Activated naive CD8-positive, alpha-beta T cell treated with anti-CD3 and anti-CD28 coated beads for 36 hours (primary cell): ENCODE measurements at regions not wholly inside any gene's neighbourhood (a gene's known extent, or its start where the extent isn't known, plus 50 kb on each side); places are given as distances from the start of the nearest gene placed in this dataset.

Experiments used
- DNase-seq: peaks from one replicate; pipeline ENCODE4 v3.0.0; 2021
- H3K27ac Mint-ChIP-seq: one replicate; pipeline ENCODE4 v1.8.0; 2022; ENCODE audit warnings: mild to moderate bottlenecking, moderate library complexity, mixed read lengths
- H3K27me3 Mint-ChIP-seq: one replicate; pipeline ENCODE4 v1.8.0; 2022; ENCODE audit warnings: mild to moderate bottlenecking, mixed read lengths
- H3K36me3 Mint-ChIP-seq: one replicate; pipeline ENCODE4 v1.8.0; 2021; ENCODE audit warnings: mild to moderate bottlenecking, mixed read lengths
- H3K4me1 Mint-ChIP-seq: one replicate; pipeline ENCODE4 v1.8.0; 2021; ENCODE audit warnings: mixed read lengths
- H3K4me3 Mint-ChIP-seq: one replicate; pipeline ENCODE4 v1.8.0; 2022; ENCODE audit warnings: mild to moderate bottlenecking, moderate library complexity, mixed read lengths
- H3K9me3 Mint-ChIP-seq: one replicate; pipeline ENCODE4 v1.8.0; 2022; ENCODE audit warnings: mixed read lengths

GRCh38 chr4:36841583-36842326 lies 402.8 kb upstream of the NWD2 start:
- no peaks in the 10 kb centered on the region for H3K36me3 Mint-ChIP-seq
- H3K27ac Mint-ChIP-seq: no peak overlapping the region
- H3K4me3 Mint-ChIP-seq: no peak overlapping the region
- no peaks in the 10 kb centered on the region for H3K27me3 Mint-ChIP-seq
- H3K4me1 Mint-ChIP-seq: no peaks in the 10 kb centered on the region
- DNase-seq: no peak
- H3K9me3 Mint-ChIP-seq: no peaks in the 10 kb centered on the region

GRCh38 chr4:36844448-36844847 lies 400.1 kb upstream of the NWD2 start:
- Mint-ChIP-seq H3K27ac (no peak overlapping the region), H3K9me3 (no peaks in the 10 kb centered on the region)

GRCh38 chr4:36852856-36853255 lies 391.7 kb upstream of the NWD2 start:
- Mint-ChIP-seq H3K4me3 (no peak overlapping the region), H3K27ac (no peak overlapping the region), H3K9me3 (no peaks in the 10 kb centered on the region), H3K36me3 (no peaks in the 10 kb centered on the region), H3K27me3 (peaks cover 3% of the 10 kb centered on the region), H3K4me1 (no peaks in the 10 kb centered on the region)
- no peak for DNase-seq

More at GRCh38 chr4:36844448-36844847, 400.1 kb upstream of the NWD2 start:
- Mint-ChIP-seq H3K4me1 (no peaks in the 10 kb centered on the region), H3K4me3 (no peak overlapping the region), H3K27me3 (no peaks in the 10 kb centered on the region), H3K36me3 (no peaks in the 10 kb centered on the region)
- no peak for DNase-seq

GRCh38 chr4:36854554-36854953 lies 390.0 kb upstream of the NWD2 start:
- no peak for DNase-seq
- Mint-ChIP-seq H3K4me1 (no peaks in the 10 kb centered on the region), H3K27ac (no peak overlapping the region), H3K36me3 (no peaks in the 10 kb centered on the region), H3K4me3 (no peak overlapping the region), H3K27me3 (peaks cover 3% of the 10 kb centered on the region), H3K9me3 (no peaks in the 10 kb centered on the region)

- H3K4me1 Mint-ChIP-seq: no peaks in the 10 kb centered on the region
These were observed 380.9 kb upstream of the NWD2 start for GRCh38 chr4:36863601-36864000.

GRCh38 chr4:36870121-36870520 lies 374.4 kb upstream of the NWD2 start:
- Mint-ChIP-seq H3K36me3 (no peaks in the 10 kb centered on the region), H3K9me3 (no peaks in the 10 kb centered on the region), H3K4me3 (no peak overlapping the region), H3K27ac (no peak overlapping the region), H3K4me1 (no peaks in the 10 kb centered on the region), H3K27me3 (no peaks in the 10 kb centered on the region)
- no peak for DNase-seq

More at GRCh38 chr4:36863601-36864000, 380.9 kb upstream of the NWD2 start:
- DNase-seq: no peak
- H3K9me3 Mint-ChIP-seq: no peaks in the 10 kb centered on the region
- no peak overlapping the region for H3K27ac Mint-ChIP-seq
- H3K27me3 Mint-ChIP-seq: no peaks in the 10 kb centered on the region
- H3K4me3 Mint-ChIP-seq: no peak overlapping the region
- no peaks in the 10 kb centered on the region for H3K36me3 Mint-ChIP-seq

- H3K9me3 Mint-ChIP-seq: no peaks in the 10 kb centered on the region
- no peaks in the 10 kb centered on the region for H3K4me1 Mint-ChIP-seq
- no peaks in the 10 kb centered on the region for H3K27me3 Mint-ChIP-seq
- H3K4me3 Mint-ChIP-seq: no peak overlapping the region
- no peak for DNase-seq
- no peak overlapping the region for H3K27ac Mint-ChIP-seq
- H3K36me3 Mint-ChIP-seq: no peaks in the 10 kb centered on the region
These were observed 371.9 kb upstream of the NWD2 start for GRCh38 chr4:36872679-36873078.

- H3K27ac Mint-ChIP-seq: no peak overlapping the region
- no peak for DNase-seq
- no peaks in the 10 kb centered on the region for H3K4me1 Mint-ChIP-seq
- H3K4me3 Mint-ChIP-seq: no peak overlapping the region
- no peaks in the 10 kb centered on the region for H3K27me3 Mint-ChIP-seq
- H3K36me3 Mint-ChIP-seq: no peaks in the 10 kb centered on the region
- peaks cover 5% of the 10 kb centered on the region for H3K9me3 Mint-ChIP-seq
These were observed 360.4 kb upstream of the NWD2 start for GRCh38 chr4:36884151-36884550.

- Mint-ChIP-seq H3K9me3 (no peaks in the 10 kb centered on the region), H3K27ac (no peak overlapping the region), H3K36me3 (no peaks in the 10 kb centered on the region), H3K4me3 (no peak overlapping the region), H3K27me3 (no peaks in the 10 kb centered on the region), H3K4me1 (no peaks in the 10 kb centered on the region)
- no peak for DNase-seq
These were observed 352.6 kb upstream of the NWD2 start for GRCh38 chr4:36891971-36892370.

GRCh38 chr4:36900446-36900987 lies 344.0 kb upstream of the NWD2 start:
- H3K27me3 Mint-ChIP-seq: no peaks in the 10 kb centered on the region
- no peaks in the 10 kb centered on the region for H3K4me1 Mint-ChIP-seq
- no peaks in the 10 kb centered on the region for H3K36me3 Mint-ChIP-seq
- DNase-seq: no peak
- peaks cover 3% of the 10 kb centered on the region for H3K9me3 Mint-ChIP-seq
- no peak overlapping the region for H3K4me3 Mint-ChIP-seq
- no peak overlapping the region for H3K27ac Mint-ChIP-seq

- no peak overlapping the region for H3K4me3 Mint-ChIP-seq
- no peaks in the 10 kb centered on the region for H3K27me3 Mint-ChIP-seq
- no peak for DNase-seq
- H3K4me1 Mint-ChIP-seq: no peaks in the 10 kb centered on the region
- H3K27ac Mint-ChIP-seq: no peak overlapping the region
- no peaks in the 10 kb centered on the region for H3K36me3 Mint-ChIP-seq
- H3K9me3 Mint-ChIP-seq: no peaks in the 10 kb centered on the region
These were observed 339.7 kb upstream of the NWD2 start for GRCh38 chr4:36904823-36905222.

- no peaks in the 10 kb centered on the region for H3K9me3 Mint-ChIP-seq
- no peaks in the 10 kb centered on the region for H3K27me3 Mint-ChIP-seq
- no peaks in the 10 kb centered on the region for H3K4me1 Mint-ChIP-seq
- DNase-seq: no peak
- no peak overlapping the region for H3K27ac Mint-ChIP-seq
- H3K4me3 Mint-ChIP-seq: no peak overlapping the region
- H3K36me3 Mint-ChIP-seq: no peaks in the 10 kb centered on the region
These were observed 330.4 kb upstream of the NWD2 start for GRCh38 chr4:36914106-36914505.

- Mint-ChIP-seq H3K9me3 (no peaks in the 10 kb centered on the region), H3K27me3 (no peaks in the 10 kb centered on the region), H3K4me1 (no peaks in the 10 kb centered on the region), H3K27ac (no peak overlapping the region), H3K36me3 (no peaks in the 10 kb centered on the region), H3K4me3 (no peak overlapping the region)
- no peak for DNase-seq
These were observed 328.8 kb upstream of the NWD2 start for GRCh38 chr4:36915717-36916116.

GRCh38 chr4:36917413-36917812 lies 327.1 kb upstream of the NWD2 start:
- no peak overlapping the region for H3K27ac Mint-ChIP-seq
- no peaks in the 10 kb centered on the region for H3K4me1 Mint-ChIP-seq

GRCh38 chr4:36919721-36920120 lies 324.8 kb upstream of the NWD2 start:
- Mint-ChIP-seq H3K27ac (no peak overlapping the region), H3K36me3 (no peaks in the 10 kb centered on the region), H3K9me3 (no peaks in the 10 kb centered on the region), H3K27me3 (peaks cover 4% of the 10 kb centered on the region), H3K4me1 (no peaks in the 10 kb centered on the region), H3K4me3 (no peak overlapping the region)
- DNase-seq: no peak

More at GRCh38 chr4:36917413-36917812, 327.1 kb upstream of the NWD2 start:
- Mint-ChIP-seq H3K36me3 (no peaks in the 10 kb centered on the region), H3K27me3 (no peaks in the 10 kb centered on the region), H3K4me3 (no peak overlapping the region), H3K9me3 (no peaks in the 10 kb centered on the region)
- DNase-seq: no peak
